ENCODE measurements at regions not wholly inside any gene's neighbourhood (a gene's known extent, or its start where the extent isn't known, plus 50 kb on each side); places are given as distances from the start of the nearest gene placed in this dataset.
"Not testable (repeated sequence)": the region's sequence is repeated elsewhere in the genome, so short reads cannot be mapped to it uniquely, and the experiment has no call there.

DNA sequence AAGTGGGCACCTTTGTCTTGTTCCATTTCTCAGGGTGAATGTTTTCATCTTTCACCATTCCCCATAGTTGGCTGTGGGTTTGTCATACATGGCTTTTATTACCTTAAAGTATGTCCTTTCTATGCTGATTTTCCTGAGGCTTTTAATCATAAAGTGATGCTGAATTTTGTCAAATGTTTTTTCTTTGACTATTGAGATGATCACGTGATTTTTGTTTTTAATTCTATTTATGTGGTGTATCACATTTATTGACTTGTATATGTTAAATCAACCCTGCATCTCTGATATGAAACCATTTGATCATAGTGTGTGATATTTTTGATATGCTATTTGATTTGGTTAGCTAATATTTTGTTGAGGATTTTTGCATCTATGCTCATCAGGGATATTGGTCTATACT is 216.4 kb upstream of the FAT3 start:
- TF ChIP-seq CTCF (IDR thresholded peaks at IDR 0.05; ENCODE audit: unreplicated experiment): no peak
- Mint-ChIP-seq H3K36me3 (peaks cover 7% of the 10 kb centered on the region), H3K27ac (no peak overlapping the region), H3K4me3 (no peak overlapping the region), H3K9me3 (peaks cover 31% of the 10 kb centered on the region), H3K27me3 (ENCODE audit: low read depth) (no peaks in the 10 kb centered on the region), H3K4me1 (no peaks in the 10 kb centered on the region)
- no peak for DNase-seq (ENCODE audit: low spot score in 2 of 2, unreplicated experiment in 2 of 2)

- no peak for DNase-seq (ENCODE audit: low spot score in 2 of 2, unreplicated experiment in 2 of 2)
- Mint-ChIP-seq H3K27ac (no peak overlapping the region), H3K9me3 (peaks cover under 1% of the 10 kb centered on the region)
Measured at GRCh38 chr11:92002568-92002967, 222.1 kb upstream of the FAT3 start.

GRCh38 chr11:91998481-91998880 is 226.1 kb upstream of the FAT3 start:
- no peaks in the 10 kb centered on the region for H3K4me1 Mint-ChIP-seq
- H3K9me3 Mint-ChIP-seq: no peaks in the 10 kb centered on the region
- TF ChIP-seq CTCF (IDR thresholded peaks at IDR 0.05; ENCODE audit: unreplicated experiment): no peak
- no peaks in the 10 kb centered on the region for H3K36me3 Mint-ChIP-seq
- H3K4me3 Mint-ChIP-seq: no peak overlapping the region
- DNase-seq (ENCODE audit: low spot score in 2 of 2, unreplicated experiment in 2 of 2): no peak
- no peak overlapping the region for H3K27ac Mint-ChIP-seq
- no peaks in the 10 kb centered on the region for H3K27me3 Mint-ChIP-seq (ENCODE audit: low read depth)

More at GRCh38 chr11:92002568-92002967, 222.1 kb upstream of the FAT3 start:
- H3K4me1 Mint-ChIP-seq: no peaks in the 10 kb centered on the region
- H3K27me3 Mint-ChIP-seq (ENCODE audit: low read depth): no peaks in the 10 kb centered on the region
- H3K4me3 Mint-ChIP-seq: no peak overlapping the region
- TF ChIP-seq CTCF (IDR thresholded peaks at IDR 0.05; ENCODE audit: unreplicated experiment): no peak
- no peaks in the 10 kb centered on the region for H3K36me3 Mint-ChIP-seq

DNA sequence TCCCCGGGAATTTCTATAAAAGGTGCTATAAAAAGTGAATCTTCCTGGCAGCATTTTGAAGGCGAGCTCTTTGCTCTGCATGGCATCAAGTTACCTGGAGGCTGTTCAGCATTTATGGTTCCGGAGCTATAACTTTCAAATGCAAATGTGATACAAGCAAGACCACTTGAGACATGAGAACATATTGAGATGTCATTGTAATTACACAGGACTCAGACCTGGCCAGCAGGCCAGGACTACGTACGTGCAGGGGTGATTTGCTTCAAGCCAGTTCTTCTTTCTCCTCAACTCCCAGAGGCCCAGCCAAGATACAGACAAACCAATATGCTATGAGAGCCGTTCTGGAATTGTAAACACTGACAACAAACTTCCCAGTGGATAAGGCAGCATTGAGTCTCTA is 227.4 kb upstream of the FAT3 start:
- Mint-ChIP-seq H3K36me3 (no peaks in the 10 kb centered on the region), H3K4me1 (no peaks in the 10 kb centered on the region)

GRCh38 chr11:91996526-91996925 is 228.1 kb upstream of the FAT3 start:
- Mint-ChIP-seq H3K4me1 (no peaks in the 10 kb centered on the region), H3K27me3 (ENCODE audit: low read depth) (no peaks in the 10 kb centered on the region), H3K36me3 (no peaks in the 10 kb centered on the region), H3K4me3 (no peak overlapping the region), H3K9me3 (peaks cover under 1% of the 10 kb centered on the region), H3K27ac (no peak overlapping the region)
- TF ChIP-seq CTCF (IDR thresholded peaks at IDR 0.05; ENCODE audit: unreplicated experiment): no peak
- no peak for DNase-seq (ENCODE audit: low spot score in 2 of 2, unreplicated experiment in 2 of 2)

More for the DNA sequence above, 227.4 kb upstream of the FAT3 start:
- DNase-seq (ENCODE audit: low spot score in 2 of 2, unreplicated experiment in 2 of 2): no peak
- Mint-ChIP-seq H3K9me3 (no peaks in the 10 kb centered on the region), H3K27ac (no peak overlapping the region), H3K27me3 (ENCODE audit: low read depth) (no peaks in the 10 kb centered on the region), H3K4me3 (no peak overlapping the region)
- TF ChIP-seq CTCF (IDR thresholded peaks at IDR 0.05; ENCODE audit: unreplicated experiment): no peak

DNA sequence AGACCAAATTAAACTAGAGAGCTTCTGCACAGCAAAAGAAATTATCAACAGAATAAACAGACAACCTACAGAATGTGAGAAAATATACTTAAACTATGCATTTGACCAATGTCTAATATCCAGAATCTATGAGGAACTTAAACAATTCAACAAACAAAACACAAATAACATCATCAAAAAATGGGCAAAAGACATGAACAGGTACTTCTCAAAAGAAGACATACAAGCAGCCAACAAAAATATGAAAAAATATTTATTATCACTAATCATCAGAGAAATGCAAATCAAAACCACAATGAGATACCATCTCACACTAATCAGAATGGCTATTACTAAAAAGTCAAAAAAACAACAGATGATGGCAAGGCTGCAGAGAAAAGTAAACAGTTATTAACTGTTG is 236.2 kb upstream of the FAT3 start:
- H3K4me1 Mint-ChIP-seq; H3K27me3 Mint-ChIP-seq (ENCODE audit: low read depth); H3K4me3 Mint-ChIP-seq; H3K27ac Mint-ChIP-seq; H3K36me3 Mint-ChIP-seq; DNase-seq (ENCODE audit: low spot score in 2 of 2, unreplicated experiment in 2 of 2): not testable (repeated sequence)
- H3K9me3 Mint-ChIP-seq: peaks cover 24% of the 10 kb centered on the region

Measured in mesothelial cell of epicardium (in vitro differentiated cells).